ENCODE measurements at regions not wholly inside any gene's neighbourhood (a gene's known extent, or its start where the extent isn't known, plus 50 kb on each side); places are given as distances from the start of the nearest gene placed in this dataset.
"Not testable (repeated sequence)": the region's sequence is repeated elsewhere in the genome, so short reads cannot be mapped to it uniquely, and the experiment has no call there.

GRCh38 chr21:5128261-5128660, 5393.1 kb upstream of the TPTE start:
- DNase-seq (ENCODE audit: low read depth in 2 of 2): peak; percentile 95 to 97

- DNase-seq (ENCODE audit: low read depth in 2 of 2): not testable (repeated sequence)
These were observed 5387.6 kb upstream of the TPTE start for GRCh38 chr21:5133824-5134223.

- DNase-seq (ENCODE audit: low read depth in 2 of 2): not testable (repeated sequence)
These were observed 5385.0 kb upstream of the TPTE start for GRCh38 chr21:5136406-5136805.

- not testable (repeated sequence) for DNase-seq (ENCODE audit: low read depth in 2 of 2)
These were observed 5384.4 kb upstream of the TPTE start for GRCh38 chr21:5137006-5137405.

GRCh38 chr21:5138687-5139086, 5382.7 kb upstream of the TPTE start:
- DNase-seq (ENCODE audit: low read depth in 2 of 2): not testable (repeated sequence)

GRCh38 chr21:5139528-5139927, 5381.9 kb upstream of the TPTE start:
- DNase-seq (ENCODE audit: low read depth in 2 of 2): not testable (repeated sequence)

GRCh38 chr21:5143011-5143410, 5378.4 kb upstream of the TPTE start:
- DNase-seq (ENCODE audit: low read depth in 2 of 2): not testable (repeated sequence)

- DNase-seq (ENCODE audit: low read depth in 2 of 2): not testable (repeated sequence)
These were observed 5376.7 kb upstream of the TPTE start for GRCh38 chr21:5144731-5145130.

GRCh38 chr21:5147685-5148084, 5373.7 kb upstream of the TPTE start:
- DNase-seq (ENCODE audit: low read depth in 2 of 2): not testable (repeated sequence)

- not testable (repeated sequence) for DNase-seq (ENCODE audit: low read depth in 2 of 2)
These were observed 5372.2 kb upstream of the TPTE start for GRCh38 chr21:5149222-5149621.

- DNase-seq (ENCODE audit: low read depth in 2 of 2): not testable (repeated sequence)
These were observed 5367.3 kb upstream of the TPTE start for GRCh38 chr21:5153842-5154640.

- DNase-seq (ENCODE audit: low read depth in 2 of 2): peak; percentile 69 to 70
These were observed 5366.8 kb upstream of the TPTE start for GRCh38 chr21:5154641-5154982.

- DNase-seq (ENCODE audit: low read depth in 2 of 2): not testable (repeated sequence)
These were observed 5358.4 kb upstream of the TPTE start for GRCh38 chr21:5162693-5163574.

- DNase-seq (ENCODE audit: low read depth in 2 of 2): not testable (repeated sequence)
These were observed 5355.6 kb upstream of the TPTE start for GRCh38 chr21:5165829-5166228.

All from stimulated activated CD8-positive, alpha-beta memory T cell treated with anti-CD3 and anti-CD28 coated beads, Interleukin-7, amount 100 ng/mL, for 4 hours (primary cell).